Central memory CD4-positive, alpha-beta T cell (primary cell): ENCODE measurements at regions not wholly inside any gene's neighbourhood (a gene's known extent, or its start where the extent isn't known, plus 50 kb on each side); places are given as distances from the start of the nearest gene placed in this dataset.

Experiments used
- DNase-seq: peaks from one replicate; pipeline ENCODE4 v3.0.0; 2022

GRCh38 chr2:121969766-121970639 is 214.6 kb downstream of the TSN start:
- DNase-seq = no peak

- DNase-seq = no peak
Measured at GRCh38 chr2:121972203-121972602, 216.8 kb downstream of the TSN start.

DNA sequence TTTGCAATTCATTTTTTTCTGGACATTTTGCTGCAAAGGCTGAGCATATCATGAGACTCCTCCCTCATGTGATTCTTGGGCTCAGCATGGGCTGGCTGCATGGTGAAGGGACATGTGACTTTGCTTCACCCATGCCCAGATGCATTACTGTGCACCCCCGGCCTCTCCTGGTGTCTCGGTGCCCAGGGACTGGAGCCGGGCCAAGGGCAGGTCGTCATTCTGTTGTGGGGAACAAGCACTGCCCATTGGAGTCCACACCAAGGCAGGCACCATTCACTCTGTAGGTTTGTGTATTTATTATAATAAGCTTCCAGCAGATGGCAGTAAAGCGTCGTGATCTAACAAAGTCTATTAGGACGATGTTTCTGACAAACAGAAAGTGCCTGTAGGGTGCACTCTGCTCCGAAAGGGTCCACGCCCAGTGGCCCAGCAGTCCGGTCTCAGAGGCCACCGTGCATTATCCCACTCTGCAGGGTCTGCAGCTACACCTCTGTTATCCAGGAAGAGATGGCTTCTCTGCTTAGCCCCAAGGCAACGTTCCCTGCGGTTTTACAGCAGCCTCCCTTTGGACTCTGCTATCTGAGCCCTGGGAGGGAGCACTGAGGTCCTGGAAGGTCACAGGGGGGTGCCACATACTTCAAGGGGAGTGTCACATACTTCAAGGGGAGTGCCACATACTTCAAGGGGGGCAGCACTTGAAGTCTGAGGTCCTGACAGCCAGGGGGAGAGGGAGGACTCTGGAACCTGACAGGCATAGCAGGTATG is 219.6 kb downstream of the TSN start:
- DNase-seq = peak; percentile 38

DNA sequence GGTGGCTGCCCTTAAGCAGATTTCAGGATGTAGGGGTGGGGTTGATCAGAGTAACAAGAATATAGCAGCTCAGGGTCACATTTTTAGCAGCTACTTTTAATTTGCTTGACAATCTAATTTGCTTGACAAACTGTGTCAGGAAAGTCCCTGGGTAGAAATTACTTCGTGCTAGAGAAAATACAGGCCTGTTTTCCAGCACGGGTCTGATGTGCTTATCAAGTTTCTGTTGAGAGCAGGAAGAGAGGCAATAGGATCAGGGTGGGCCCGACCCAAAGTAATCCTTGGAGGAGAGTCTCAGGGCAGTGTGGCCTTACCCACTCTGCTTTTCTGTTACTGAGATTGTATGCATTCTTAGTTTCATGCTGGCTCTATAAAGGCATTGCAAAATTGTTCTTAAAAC is 221.5 kb downstream of the TSN start:
- no peak for DNase-seq

GRCh38 chr2:121977326-121977725 is 221.9 kb downstream of the TSN start:
- no peak for DNase-seq

GRCh38 chr2:121992700-121993099 is 237.2 kb downstream of the TSN start:
- DNase-seq = no peak

DNA sequence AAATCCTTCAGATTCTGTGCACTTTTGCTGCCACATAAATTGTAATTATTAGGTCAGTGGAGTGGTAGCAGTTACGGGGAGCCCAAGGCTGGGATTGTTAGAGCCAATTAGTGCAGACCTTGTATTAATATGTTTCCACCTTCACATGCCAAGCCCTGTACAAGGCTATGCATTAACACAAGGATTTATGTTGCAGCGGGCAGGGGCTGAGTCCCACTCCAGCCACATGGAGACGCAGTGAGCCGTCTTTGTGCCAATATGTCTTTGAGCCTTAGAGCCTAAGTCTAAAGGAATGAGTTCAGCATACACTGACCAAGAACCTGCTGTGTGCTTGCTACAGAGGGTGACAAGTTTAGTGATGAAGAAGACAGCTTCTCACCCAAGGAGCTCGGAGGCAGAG is 238.2 kb downstream of the TSN start:
- no peak for DNase-seq

DNA sequence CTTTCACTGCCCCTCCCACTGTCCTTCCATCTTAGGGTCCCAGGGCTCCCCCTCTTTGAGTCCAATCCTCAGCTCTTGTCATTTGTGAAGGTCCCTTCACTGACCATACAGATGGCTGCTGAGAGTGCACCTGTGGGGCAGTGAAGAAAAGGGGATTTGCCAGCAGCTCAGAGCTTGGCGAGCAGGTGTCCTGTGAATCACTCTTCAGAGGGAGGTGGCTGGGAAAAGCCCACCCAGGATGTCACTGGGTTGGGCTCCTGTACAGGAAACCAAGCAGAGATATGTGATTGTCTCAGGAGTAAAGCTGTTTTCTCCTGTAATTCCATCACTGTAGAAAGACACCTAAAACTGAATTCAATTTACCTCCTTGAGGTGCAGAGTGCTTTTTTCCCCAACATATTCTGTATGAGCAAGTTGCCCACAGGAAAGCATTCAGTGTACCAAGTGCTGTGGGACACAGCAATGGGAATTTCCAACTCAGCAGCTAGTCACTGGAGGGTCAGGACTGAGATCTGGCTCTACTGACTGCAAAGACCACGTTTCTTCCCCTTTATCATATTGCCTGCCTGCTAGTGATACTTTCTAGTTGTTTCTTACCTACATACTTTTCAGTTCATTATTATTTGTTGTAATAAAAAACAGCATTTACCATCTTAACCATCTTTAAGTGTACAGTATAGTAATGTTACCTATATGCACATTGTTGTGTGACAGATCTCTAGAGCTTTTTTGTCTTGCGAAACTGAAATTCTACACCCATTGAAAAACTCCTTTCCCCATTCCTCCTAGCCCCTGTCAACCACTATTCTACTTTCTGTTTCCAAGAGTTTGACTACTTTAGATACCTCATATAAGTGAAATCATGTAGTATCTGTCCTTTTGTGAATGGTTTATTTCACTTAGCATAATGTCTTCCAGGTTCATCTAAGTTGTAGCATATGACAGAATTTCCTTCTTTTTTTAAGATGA is 239.1 kb downstream of the TSN start:
- no peak for DNase-seq

DNA sequence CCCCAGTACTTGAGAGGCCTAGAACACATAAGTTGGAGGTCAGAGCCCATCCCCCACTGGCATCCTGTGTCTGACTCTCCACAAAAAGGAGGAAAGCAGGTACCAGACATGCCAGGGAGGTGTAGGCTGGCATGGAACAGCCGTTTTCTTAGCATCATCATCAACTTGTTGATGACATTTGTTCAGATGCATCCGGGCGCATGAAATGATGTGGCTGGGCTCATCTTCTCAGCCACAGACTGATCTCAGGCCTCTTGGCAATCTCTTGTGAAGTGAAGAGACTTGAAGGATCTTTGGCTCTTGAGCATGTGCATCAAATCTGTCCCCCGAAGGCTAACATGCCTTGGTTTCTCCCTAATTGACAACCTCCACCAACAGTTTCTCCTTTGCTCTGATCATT is 243.3 kb downstream of the TSN start:
- no peak for DNase-seq

DNA sequence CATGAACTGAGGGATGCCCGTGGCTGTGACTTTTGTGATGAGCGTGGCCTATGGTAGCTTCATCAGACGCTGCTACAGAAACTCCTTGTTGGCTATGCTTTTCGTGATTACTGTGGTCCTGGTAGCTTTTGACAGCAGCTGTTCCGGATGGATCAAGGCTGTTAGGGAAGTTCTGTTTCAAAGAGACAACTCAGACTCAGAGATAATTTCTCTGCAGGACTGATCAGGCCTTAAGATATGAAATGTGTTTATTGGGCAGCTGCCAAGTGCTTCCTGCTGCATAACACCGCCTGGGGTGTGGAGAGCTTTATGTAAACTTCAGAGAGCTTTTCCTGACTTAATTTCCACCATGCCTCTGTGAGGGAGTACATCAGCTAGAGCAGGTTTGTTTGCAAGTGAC is 243.8 kb downstream of the TSN start:
- no peak for DNase-seq

DNA sequence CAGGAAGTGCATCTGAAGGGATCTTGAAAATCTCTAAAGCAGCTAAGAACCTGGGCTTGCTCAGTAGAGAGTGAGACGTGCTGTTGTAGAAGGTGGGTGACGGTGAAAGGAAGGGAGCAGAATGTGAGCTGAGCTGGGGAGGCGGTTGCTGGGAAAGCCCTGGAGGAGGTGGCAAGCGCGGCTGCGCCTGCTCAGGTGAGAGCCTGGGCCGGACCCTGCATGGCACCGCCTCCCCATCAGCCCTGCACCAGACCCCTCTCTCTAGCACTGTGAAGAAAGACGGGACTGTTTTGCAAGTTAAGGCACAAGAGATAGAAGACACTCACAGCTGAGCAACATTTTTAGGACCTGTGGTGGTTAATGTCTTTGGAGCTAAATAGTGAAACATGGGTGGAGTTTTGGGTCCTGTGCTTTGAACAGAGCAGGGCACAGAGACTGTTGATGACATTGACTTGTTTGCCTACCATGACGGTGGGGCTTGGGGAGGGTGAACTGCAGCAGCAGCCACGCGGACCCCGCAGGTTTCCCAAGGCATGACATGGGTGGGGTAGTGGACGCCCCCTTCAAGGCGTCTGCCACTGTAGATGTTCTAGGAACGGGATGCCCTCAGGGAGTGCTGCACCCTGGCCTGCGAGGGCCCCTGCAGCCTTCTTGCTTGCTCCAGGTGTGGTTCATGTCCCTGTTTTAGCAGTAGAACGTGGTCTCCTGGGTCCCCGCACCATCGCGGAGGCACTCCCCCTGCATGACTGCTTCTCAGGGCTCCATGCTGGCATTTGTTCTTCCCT is 245.3 kb downstream of the TSN start:
- no peak for DNase-seq

DNA sequence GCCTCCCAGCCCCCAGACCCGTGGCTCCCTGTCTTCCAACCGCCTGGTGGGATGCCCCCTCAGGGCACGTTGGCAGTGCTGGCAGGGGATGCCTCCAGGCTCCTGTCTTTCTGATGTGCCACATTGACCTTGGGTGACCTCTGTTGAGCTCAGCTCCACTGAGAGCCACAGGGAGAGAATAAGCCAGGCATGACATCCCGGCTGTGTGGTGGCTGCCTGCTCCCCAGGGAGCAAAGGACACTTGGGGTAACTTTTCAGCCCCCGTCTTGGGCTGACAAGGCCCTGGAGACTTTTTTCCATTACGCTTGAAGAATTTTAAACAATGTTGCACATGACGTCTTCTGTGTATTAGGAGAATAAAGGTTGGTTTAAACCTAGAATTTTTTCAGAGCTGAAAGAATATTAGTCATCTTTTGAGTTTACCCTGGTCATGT is 246.0 kb downstream of the TSN start:
- no peak for DNase-seq

DNA sequence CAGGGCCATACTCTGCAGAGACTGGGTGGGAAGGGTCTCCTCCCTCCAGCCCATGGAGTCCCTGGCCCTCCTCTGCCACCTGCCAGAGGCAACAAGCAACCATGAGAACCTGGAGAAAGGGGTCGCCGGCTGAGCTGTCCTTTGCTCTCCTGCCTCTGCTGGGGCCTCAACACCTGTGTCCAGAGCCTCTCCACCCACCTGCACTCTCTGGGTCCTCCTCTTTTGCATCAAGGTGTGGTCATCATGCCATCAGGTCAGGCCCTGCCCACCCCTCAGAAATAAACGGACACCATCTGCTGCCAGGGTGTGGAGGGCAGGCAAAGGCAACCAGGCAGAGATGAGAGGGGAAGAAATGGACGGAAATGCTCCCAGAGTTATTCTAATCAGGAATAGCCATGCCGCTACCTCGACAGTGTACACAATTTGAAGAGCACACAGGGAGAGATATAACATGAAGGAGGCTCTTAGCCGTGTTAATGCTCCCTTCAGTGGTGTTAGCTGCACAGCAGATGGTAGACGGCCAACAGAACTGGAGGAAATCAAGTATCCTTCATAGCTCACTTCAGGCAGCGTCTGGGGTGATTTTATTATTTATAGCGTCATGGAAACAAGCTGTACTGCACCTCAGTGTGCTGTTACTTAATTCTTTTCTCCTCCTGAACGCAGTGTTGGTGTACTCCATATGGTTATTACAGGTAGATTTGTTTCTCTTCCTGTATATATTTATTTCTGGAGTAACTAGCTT is 247.9 kb downstream of the TSN start:
- DNase-seq = no peak

DNA sequence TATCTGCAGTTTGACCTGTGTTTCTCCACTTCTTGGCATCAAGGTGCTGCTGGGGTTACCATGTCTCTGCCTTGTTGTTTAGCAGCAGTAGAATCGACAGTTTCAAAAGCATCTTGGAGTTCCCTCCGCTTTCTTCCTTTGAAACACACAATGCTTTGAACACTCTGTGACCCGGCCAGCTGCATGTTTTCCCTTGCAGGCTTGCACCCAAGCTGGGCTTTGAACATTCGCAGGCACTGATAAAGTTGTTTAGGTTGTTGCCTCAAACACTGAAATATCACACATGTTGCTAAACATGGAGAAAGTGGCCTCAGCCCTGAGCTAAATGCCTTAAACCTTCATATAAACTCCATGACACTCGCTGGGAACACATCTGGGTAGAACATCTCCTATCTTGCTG is 251.7 kb downstream of the TSN start:
- DNase-seq = no peak

- DNase-seq = no peak
Measured at GRCh38 chr2:122007577-122007976, 252.1 kb downstream of the TSN start.

- no peak for DNase-seq
Measured at GRCh38 chr2:122009561-122009960, 254.1 kb downstream of the TSN start.

DNA sequence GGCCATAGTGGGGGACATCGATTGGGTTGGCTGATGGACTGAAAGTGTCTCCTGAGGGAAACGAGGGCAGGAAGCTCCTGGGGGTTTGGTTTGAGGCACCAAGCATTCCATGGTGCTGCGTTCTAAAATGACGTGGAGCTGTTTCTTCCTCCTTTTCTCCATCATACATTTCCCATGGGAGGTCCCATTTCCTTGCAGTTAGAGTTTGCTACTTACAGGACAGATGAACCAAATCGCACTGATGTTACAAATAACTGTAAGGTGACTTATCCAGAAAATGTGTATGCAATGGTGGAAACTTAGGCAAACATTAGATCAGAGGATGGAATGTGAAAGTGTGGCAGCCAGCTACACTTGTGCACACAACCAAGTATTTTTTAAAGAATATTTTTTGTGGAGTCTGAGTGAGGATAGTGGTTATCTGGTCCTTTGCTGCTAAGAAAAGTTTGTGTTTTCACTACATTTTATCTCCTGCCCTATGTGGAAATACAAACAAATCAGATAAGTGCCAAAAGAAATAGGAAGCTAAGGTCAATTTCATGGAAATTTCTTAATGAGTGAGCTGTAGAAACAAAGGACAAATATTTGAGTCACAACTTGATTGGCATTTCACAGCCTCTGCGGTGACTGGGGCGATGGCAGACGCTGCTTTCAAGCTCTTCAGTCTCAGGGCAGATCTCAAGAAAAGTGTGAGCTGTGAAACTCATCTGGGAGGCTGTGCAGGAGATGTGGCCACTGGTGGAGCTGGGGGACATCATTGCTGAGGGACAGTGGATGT is 256.2 kb downstream of the TSN start:
- DNase-seq = no peak

GRCh38 chr2:122018736-122019135 is 263.3 kb downstream of the TSN start:
- no peak for DNase-seq

- no peak for DNase-seq
Measured at GRCh38 chr2:122019724-122020123, 264.3 kb downstream of the TSN start.

- no peak for DNase-seq
Measured at GRCh38 chr2:122020377-122020776, 264.9 kb downstream of the TSN start.

DNA sequence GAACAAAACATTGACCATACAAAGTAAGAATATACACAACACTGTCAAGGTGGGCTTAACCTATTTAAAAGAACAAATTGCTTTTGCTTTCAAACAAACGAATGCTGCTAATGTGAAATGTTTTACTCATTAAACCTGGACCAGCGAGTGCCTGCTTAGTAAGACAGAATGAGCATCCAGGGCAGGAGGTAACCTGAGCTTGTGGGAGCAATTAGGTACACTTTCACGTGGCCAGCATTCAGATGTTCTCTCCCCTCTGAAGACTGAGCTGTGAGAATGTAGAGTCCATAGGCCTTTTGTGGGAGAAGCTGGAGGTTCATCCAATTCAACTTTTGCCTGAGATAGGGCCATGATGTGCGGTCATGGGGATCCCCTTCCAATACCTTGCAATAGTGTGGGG is 266.5 kb downstream of the TSN start:
- DNase-seq = no peak
